Right atrium auricular region (tissue), 2 donors: ENCODE measurements at regions not wholly inside any gene's neighbourhood (a gene's known extent, or its start where the extent isn't known, plus 50 kb on each side); places are given as distances from the start of the nearest gene placed in this dataset.

Experiments used
- DNase-seq: peaks from one replicate; pipeline ENCODE4 v3.0.0-alpha.2; 2019; ENCODE audit warnings: low spot score
- H3K27ac ChIP-seq, 2 donors: fragments of 200-600 bp; sonication (generic); 1 replicate in 1 of 2; 2 replicates in 1 of 2; pipeline ENCODE4 v1.5.1; 2016 to 2019
- H3K27me3 ChIP-seq, 2 donors: fragments of 200-600 bp; sonication (generic); one replicate each; pipeline versions ENCODE4 v1.5.1 to v1.6.0; 2017 to 2019
- H3K36me3 ChIP-seq: fragments of 200-600 bp; sonication (generic); one replicate; pipeline ENCODE4 v1.5.1; 2016
- H3K4me1 ChIP-seq, 2 donors: fragments of 200-600 bp; sonication (generic); one replicate each; pipeline versions ENCODE4 v1.5.1 to v1.6.0; 2017 to 2019
- H3K4me3 ChIP-seq, 2 donors: fragments of 200-600 bp; sonication (generic); 1 replicate in 1 of 2; 2 replicates in 1 of 2; pipeline ENCODE4 v1.5.1; 2017 to 2019; ENCODE audit warnings: mild to moderate bottlenecking in 1 of 2, moderate library complexity in 1 of 2
- H3K9me3 ChIP-seq, 2 donors: fragments of 200-600 bp; sonication (generic); one replicate each; pipeline ENCODE4 v1.5.1; 2019
- CTCF ChIP-seq, 2 donors: fragments of 200-600 bp; sonication (generic); IDR thresholded peaks; one replicate each; pipeline ENCODE4 v1.5.1; 2019; ENCODE audit warnings: antibody characterized with exemption in 2 of 2

- Histone ChIP-seq H3K9me3 (no peaks in the 10 kb centered on the region), H3K27me3 (no peaks in the 10 kb centered on the region), H3K4me1 (no peaks in the 10 kb centered on the region), H3K36me3 (no peaks in the 10 kb centered on the region), H3K4me3 (no peak overlapping the region), H3K27ac (no peak overlapping the region)
- DNase-seq: no peak
- TF ChIP-seq CTCF (IDR thresholded peaks at IDR 0.05): no peak
Observed at GRCh38 chr7:18166002-18166401, 138.4 kb upstream of the PRPS1L1 start.

DNA sequence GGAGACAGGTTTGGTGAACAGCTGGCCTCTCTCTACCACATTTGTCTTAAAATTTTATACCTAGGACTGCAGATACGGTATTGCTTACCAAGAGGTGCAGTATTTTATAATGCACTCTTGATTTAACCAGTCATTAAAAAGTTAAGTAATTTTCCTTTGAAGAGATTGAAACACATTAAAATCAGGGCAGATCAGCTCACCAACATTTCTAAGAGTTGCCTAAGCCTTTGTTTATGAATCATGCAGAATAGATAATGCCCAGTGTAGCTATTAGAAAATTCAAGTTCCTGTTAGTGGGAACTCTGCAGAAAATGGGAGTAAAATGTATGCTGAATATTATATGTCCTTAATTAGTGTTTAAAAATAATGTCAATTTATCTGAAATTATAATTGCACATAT lies 140.2 kb upstream of the PRPS1L1 start:
- no peak for TF ChIP-seq CTCF (IDR thresholded peaks at IDR 0.05)
- Histone ChIP-seq H3K4me1 (no peaks in the 10 kb centered on the region), H3K36me3 (no peaks in the 10 kb centered on the region), H3K27ac (no peak overlapping the region), H3K4me3 (no peak overlapping the region), H3K27me3 (no peaks in the 10 kb centered on the region), H3K9me3 (no peaks in the 10 kb centered on the region)
- DNase-seq: no peak

- no peaks in the 10 kb centered on the region for H3K4me1 ChIP-seq
- no peak for TF ChIP-seq CTCF (IDR thresholded peaks at IDR 0.05)
Observed at GRCh38 chr7:18174996-18175395, 147.3 kb upstream of the PRPS1L1 start.

GRCh38 chr7:18175801-18176450 lies 148.3 kb upstream of the PRPS1L1 start:
- TF ChIP-seq CTCF (IDR thresholded peaks at IDR 0.05): no peak
- no peak for DNase-seq
- Histone ChIP-seq H3K9me3 (no peaks in the 10 kb centered on the region), H3K4me3 (no peak overlapping the region), H3K36me3 (no peaks in the 10 kb centered on the region), H3K27ac (no peak overlapping the region), H3K4me1 (no peaks in the 10 kb centered on the region), H3K27me3 (no peaks in the 10 kb centered on the region)

More at GRCh38 chr7:18174996-18175395, 147.3 kb upstream of the PRPS1L1 start:
- DNase-seq: no peak
- Histone ChIP-seq H3K27ac (no peak overlapping the region), H3K9me3 (no peaks in the 10 kb centered on the region), H3K36me3 (no peaks in the 10 kb centered on the region), H3K27me3 (no peaks in the 10 kb centered on the region), H3K4me3 (no peak overlapping the region)

GRCh38 chr7:18177129-18177814 lies 149.6 kb upstream of the PRPS1L1 start:
- Histone ChIP-seq H3K4me1 (no peaks in the 10 kb centered on the region), H3K27me3 (no peaks in the 10 kb centered on the region), H3K27ac (no peak overlapping the region), H3K4me3 (no peak overlapping the region), H3K9me3 (no peaks in the 10 kb centered on the region), H3K36me3 (no peaks in the 10 kb centered on the region)
- no peak for TF ChIP-seq CTCF (IDR thresholded peaks at IDR 0.05)
- DNase-seq: no peak
